ENCODE measurements at regions not wholly inside any gene's neighbourhood (a gene's known extent, or its start where the extent isn't known, plus 50 kb on each side); places are given as distances from the start of the nearest gene placed in this dataset.

GRCh38 chr7:96578606-96579005 is 131.0 kb downstream of the SEM1 start:
- TF ChIP-seq CTCF (IDR thresholded peaks at IDR 0.05) (no peak), POLR2A (IDR thresholded peaks at IDR 0.05) (no peak)

Measured in suprapubic skin (tissue), 3 donors.